Fibroblast of lung (primary cell): ENCODE measurements at regions not wholly inside any gene's neighbourhood (a gene's known extent, or its start where the extent isn't known, plus 50 kb on each side); places are given as distances from the start of the nearest gene placed in this dataset.

Experiments used
- EZH2 ChIP-seq: IDR thresholded peaks from 2 replicates; pipeline ENCODE4 v1.5.1; 2012; ENCODE audit warnings: low read length, control low read depth, mild to moderate bottlenecking; ENCODE audit errors: missing control alignments
- TF ChIP-seq, protein P1 (sequence below), 2 donors: IDR thresholded peaks in 1 of 2; conservative IDR thresholded peaks in 1 of 2; 1 replicate in 1 of 2; 2 replicates in 1 of 2; pipeline ENCODE4 v1.5.1; 2011 to 2012; ENCODE audit warnings: low read length in 2 of 2, control low read depth in 1 of 2, inconsistent platforms in 1 of 2, low read depth in 1 of 2, mild to moderate bottlenecking in 1 of 2

DNA sequence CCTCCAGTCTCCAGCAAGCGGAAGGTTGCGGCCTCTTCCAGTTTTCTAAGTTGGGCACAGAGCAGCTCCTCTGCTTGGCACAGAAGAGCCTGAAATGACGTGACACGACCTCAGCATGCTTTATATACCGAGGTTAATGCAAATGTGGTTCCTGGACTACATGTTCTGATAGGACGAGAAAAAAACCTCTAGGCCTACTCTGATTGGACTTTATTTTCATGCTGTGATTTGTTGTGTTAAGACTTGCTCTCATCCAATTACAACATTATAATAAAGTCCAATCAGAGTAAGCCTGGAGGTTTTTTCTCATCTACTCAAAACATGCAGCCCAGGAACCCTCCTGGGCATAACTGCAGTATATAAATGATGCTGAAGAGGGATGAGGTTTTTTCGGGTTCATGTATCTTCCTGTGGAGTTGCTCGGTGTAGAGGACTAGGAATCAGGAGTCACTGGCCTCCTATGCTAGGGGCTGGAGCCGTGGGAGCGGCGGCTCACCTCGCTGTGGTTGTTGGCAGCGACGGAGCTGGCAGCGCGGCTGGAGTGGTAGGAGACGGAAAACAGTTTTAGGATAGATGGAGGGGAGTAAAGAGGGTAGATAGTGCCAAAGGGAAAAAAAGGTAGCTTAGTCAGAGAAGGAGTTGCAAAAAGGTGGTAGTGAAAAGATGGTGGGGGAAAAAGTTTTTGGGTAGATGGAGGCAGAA lies 878.0 kb downstream of the KCNJ18 start:
- no peak for TF ChIP-seq EZH2
- TF ChIP-seq, protein P1, sequence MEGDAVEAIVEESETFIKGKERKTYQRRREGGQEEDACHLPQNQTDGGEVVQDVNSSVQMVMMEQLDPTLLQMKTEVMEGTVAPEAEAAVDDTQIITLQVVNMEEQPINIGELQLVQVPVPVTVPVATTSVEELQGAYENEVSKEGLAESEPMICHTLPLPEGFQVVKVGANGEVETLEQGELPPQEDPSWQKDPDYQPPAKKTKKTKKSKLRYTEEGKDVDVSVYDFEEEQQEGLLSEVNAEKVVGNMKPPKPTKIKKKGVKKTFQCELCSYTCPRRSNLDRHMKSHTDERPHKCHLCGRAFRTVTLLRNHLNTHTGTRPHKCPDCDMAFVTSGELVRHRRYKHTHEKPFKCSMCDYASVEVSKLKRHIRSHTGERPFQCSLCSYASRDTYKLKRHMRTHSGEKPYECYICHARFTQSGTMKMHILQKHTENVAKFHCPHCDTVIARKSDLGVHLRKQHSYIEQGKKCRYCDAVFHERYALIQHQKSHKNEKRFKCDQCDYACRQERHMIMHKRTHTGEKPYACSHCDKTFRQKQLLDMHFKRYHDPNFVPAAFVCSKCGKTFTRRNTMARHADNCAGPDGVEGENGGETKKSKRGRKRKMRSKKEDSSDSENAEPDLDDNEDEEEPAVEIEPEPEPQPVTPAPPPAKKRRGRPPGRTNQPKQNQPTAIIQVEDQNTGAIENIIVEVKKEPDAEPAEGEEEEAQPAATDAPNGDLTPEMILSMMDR (conservative IDR thresholded peaks at IDR 0.05 in 1 of 2, IDR thresholded peaks at IDR 0.05 in 1 of 2; ENCODE audit: low read depth in 1 of 2, low read length in 2 of 2), result no peak
